Panc1 (cell line): ENCODE measurements at regions not wholly inside any gene's neighbourhood (a gene's known extent, or its start where the extent isn't known, plus 50 kb on each side); places are given as distances from the start of the nearest gene placed in this dataset.

Source experiments
- ATAC-seq: fragments of 200-7000 bp; cut with Tn5 transposase; 2 replicates; pipeline ENCODE4 v1.9.1; 2020; ENCODE audit warnings: mild to moderate bottlenecking, moderate library complexity
- BruUV-seq: library from RNA; stranded (reverse); fragments of 400-500 nt; replicated peaks from 2 replicates; lab custom pipeline; 2021; lab: Mats Ljungman, UMichigan
- CTCF ChIA-PET: fragments of 300-600 bp; sonication (Branson Sonifier 250); formaldehyde crosslinking; loops from one replicate; lab custom pipeline; 2022; ENCODE audit warnings: antibody characterized with exemption; lab: Charles Lee
- POLR2A ChIA-PET: fragments of 300-600 bp; sonication (Branson Sonifier 250); formaldehyde crosslinking; loops from one replicate; lab custom pipeline; 2022; ENCODE audit warnings: antibody characterized with exemption; lab: Charles Lee
- DNase-seq: peaks from one replicate; pipeline ENCODE4 v3.0.0-alpha.2; 2010; ENCODE audit warnings: low read depth, low spot score
- H3K27ac ChIP-seq: 2 replicates; pipeline ENCODE4 v1.5.1; 2011; ENCODE audit warnings: mild to moderate bottlenecking, low read length, inconsistent platforms
- H3K27me3 ChIP-seq: fragments of 200-500 bp; sonication (Bioruptor generic); 2 replicates; pipeline ENCODE4 v1.6.0; 2014; ENCODE audit warnings: low read length, inconsistent platforms; ENCODE audit not compliant: control insufficient read depth, insufficient read depth
- H3K36me3 ChIP-seq: fragments of 200-500 bp; sonication (Bioruptor generic); 2 replicates; pipeline ENCODE4 v1.5.1; 2014; ENCODE audit warnings: inconsistent platforms, mild to moderate bottlenecking, low read length, moderate library complexity; ENCODE audit not compliant: control insufficient read depth, insufficient read depth
- H3K4me1 ChIP-seq: 2 replicates; pipeline ENCODE4 v1.5.1; 2011; ENCODE audit warnings: inconsistent platforms, mild to moderate bottlenecking, low read length, moderate library complexity; ENCODE audit not compliant: control insufficient read depth, insufficient read depth
- H3K4me3 ChIP-seq, 2 experiments: 2 replicates each; pipeline ENCODE4 v1.5.1; 2011 to 2012; ENCODE audit warnings: low read depth in 2 of 2, low read length in 2 of 2, mild to moderate bottlenecking in 2 of 2, inconsistent platforms in 1 of 2, moderate library complexity in 1 of 2
- H3K9me3 ChIP-seq: fragments of 200-500 bp; sonication (Bioruptor generic); 2 replicates; pipeline ENCODE4 v1.5.1; 2014; ENCODE audit warnings: low read depth, mild to moderate bottlenecking, inconsistent platforms, low read length, moderate library complexity; ENCODE audit not compliant: control insufficient read depth, insufficient read depth
- CTCF ChIP-seq: fragments of 450-650 bp; IDR thresholded peaks from 2 replicates; pipeline ENCODE4 v1.5.1; 2017; ENCODE audit warnings: mild to moderate bottlenecking
- POLR2AphosphoS5 ChIP-seq: IDR thresholded peaks from 2 replicates; pipeline ENCODE4 v1.6.1; 2012; ENCODE audit warnings: mild to moderate bottlenecking, low read depth, low read length, moderate library complexity
- REST ChIP-seq, 2 experiments: IDR thresholded peaks; 2 replicates each; pipeline ENCODE4 v1.6.1; 2011 to 2012; ENCODE audit warnings: low read depth in 2 of 2, control low read depth in 1 of 2, low read length in 1 of 2, mild to moderate bottlenecking in 1 of 2, moderate library complexity in 1 of 2; ENCODE audit not compliant: insufficient read depth in 1 of 2
- SIN3A ChIP-seq: IDR thresholded peaks from 2 replicates; pipeline ENCODE4 v1.6.1; 2012; ENCODE audit warnings: low read depth, mild to moderate bottlenecking, low read length, moderate library complexity, borderline replicate concordance; ENCODE audit not compliant: insufficient read depth
- TCF7L2 ChIP-seq: IDR thresholded peaks from 2 replicates; pipeline ENCODE4 v1.6.1; 2011; ENCODE audit warnings: mild to moderate bottlenecking, low read depth, low read length, inconsistent platforms
- in situ Hi-C: cut with HindIII; loops from 2 replicates; pipeline ENCODE4 v1.10.0; 2016; ENCODE audit warnings: low sequenced_read_pairs, low pct_unique_long_range_greater_than_20kb
- intact Hi-C: fragments of 100-400 bp; cut with micrococcal nuclease; formaldehyde crosslinking; loops from one replicate; pipeline ENCODE4 v1.10.0; 2022; ENCODE audit not compliant: unreplicated experiment

- BruUV-seq = no TSS peak
- in situ Hi-C loops = no loop called here
- ATAC-seq = no peak
- Histone ChIP-seq H3K27me3 (no peaks in the 10 kb centered on the region), H3K36me3 (no peaks in the 10 kb centered on the region), H3K4me3 (no peak overlapping the region), H3K9me3 (no peaks in the 10 kb centered on the region), H3K27ac (no peak overlapping the region), H3K4me1 (no peaks in the 10 kb centered on the region)
- TF ChIP-seq CTCF (no peak), SIN3A (no peak), POLR2AphosphoS5 (no peak), TCF7L2 (no peak), REST (IDR thresholded peaks at IDR 0.05; ENCODE audit: insufficient read depth in 1 of 2, low read depth in 2 of 2, low read length in 1 of 2) (no peak)
- DNase-seq = no peak
- ChIA-PET POLR2A (no interaction called here), CTCF (no interaction called here)
- intact Hi-C loops = no loop called here
These were observed 55.0 kb upstream of the PCSK2 start for GRCh38 chr20:17171746-17172280.

GRCh38 chr20:17172836-17173516, 53.9 kb upstream of the PCSK2 start:
- TF ChIP-seq POLR2AphosphoS5 (no peak), REST (IDR thresholded peaks at IDR 0.05; ENCODE audit: insufficient read depth in 1 of 2, low read depth in 2 of 2, low read length in 1 of 2) (no peak), CTCF (no peak), SIN3A (no peak), TCF7L2 (no peak)
- no TSS peak for BruUV-seq
- intact Hi-C loops (no loop called here), in situ Hi-C loops (no loop called here)
- Histone ChIP-seq H3K36me3 (no peaks in the 10 kb centered on the region), H3K27me3 (no peaks in the 10 kb centered on the region), H3K4me1 (no peaks in the 10 kb centered on the region), H3K9me3 (no peaks in the 10 kb centered on the region), H3K4me3 (no peak overlapping the region), H3K27ac (no peak overlapping the region)
- DNase-seq (no peak), ATAC-seq (no peak)
- CTCF ChIA-PET = interaction anchor here (0.6 kb wide), 1 partner anchor 171 kb away, joined by 12 read pairs; no protein-coding TSS in a partner anchor
- POLR2A ChIA-PET = no interaction called here
